ENCODE measurements at regions not wholly inside any gene's neighbourhood (a gene's known extent, or its start where the extent isn't known, plus 50 kb on each side); places are given as distances from the start of the nearest gene placed in this dataset.

GRCh38 chr11:134576721-134577171, 164.7 kb upstream of the B3GAT1 start:
- Histone ChIP-seq H3K79me2 (ENCODE audit: insufficient read depth, low read length) (no peaks in the 10 kb centered on the region), H3K36me3 (replicated peaks in 1 of 2; ENCODE audit: control insufficient read depth in 1 of 2, insufficient read depth in 2 of 2, low read length in 2 of 2) (no peaks in the 10 kb centered on the region), H3K27ac (ENCODE audit: extremely low read length, insufficient read depth, low read length) (no peak overlapping the region), H3K27me3 (ENCODE audit: control insufficient read depth in 1 of 2, insufficient read depth in 2 of 2, low read length in 2 of 2) (peaks cover 4 to 39% of the 10 kb centered on the region in 2 experiments; a peak in 4 of 5 replicates), H4K20me1 (ENCODE audit: insufficient read depth, low read length) (0 out of 2 replicates have a peak, but pooled peaks cover 3% of the 10 kb centered on the region), H3K4me1 (ENCODE audit: insufficient read depth, low read length) (no peaks in the 10 kb centered on the region), H3K4me3 (replicated peaks in 1 of 3; ENCODE audit: insufficient read depth in 1 of 3, low read depth in 2 of 3, low read length in 3 of 3) (no peak overlapping the region), H3K9me3 (ENCODE audit: low read length) (no peaks in the 10 kb centered on the region), H3K9ac (ENCODE audit: insufficient read depth, low read depth, low read length) (no peak overlapping the region), H3K4me2 (ENCODE audit: low read depth, low read length) (no peak overlapping the region), H2AFZ (ENCODE audit: low read length) (no peak overlapping the region)
- ChIA-PET CTCF (ENCODE audit: low intra/inter-chr PET ratio, low total read pairs) (no interaction called here), POLR2A (no interaction called here)
- no TSS peak for BruUV-seq (replicated peaks)
- in situ Hi-C loops (cut with HindIII; ENCODE audit: extremely low pct_ligation_motif_present, low pct_unique_long_range_greater_than_20kb) = loop anchor here (10.0 kb wide), 1 partner anchor 212 kb away; no protein-coding TSS in a partner anchor
- intact Hi-C loops (cut with micrococcal nuclease; ENCODE audit: unreplicated experiment) = no loop called here
- DNase-seq (ENCODE audit: low spot score) = no peak
- ATAC-seq = no peak
- no peak for FAIRE-seq
- WGBS (ENCODE audit: low lambda C conversion rate) = no CpG with 5 or more reads among the region's 8 CpGs
- TF ChIP-seq IKZF5 (CRISPR knock-in tag; IDR thresholded peaks at IDR 0.05) (no peak), RBFOX2 (IDR thresholded peaks at IDR 0.05; ENCODE audit: low read depth, low read length) (no peak), ARNTL (CRISPR knock-in tag; IDR thresholded peaks at IDR 0.05) (no peak), IRX3 (CRISPR knock-in tag; IDR thresholded peaks at IDR 0.05; ENCODE audit: borderline replicate concordance, low read depth) (no peak), IRF2 (CRISPR knock-in tag; IDR thresholded peaks at IDR 0.05) (no peak)

- in situ Hi-C loops (cut with HindIII; ENCODE audit: extremely low pct_ligation_motif_present, low pct_unique_long_range_greater_than_20kb) = loop anchor here (10.0 kb wide), 1 partner anchor 211 kb away; no protein-coding TSS in a partner anchor
- Histone ChIP-seq H3K27ac (ENCODE audit: extremely low read length, insufficient read depth, low read length) (no peak overlapping the region), H3K36me3 (replicated peaks in 1 of 2; ENCODE audit: control insufficient read depth in 1 of 2, insufficient read depth in 2 of 2, low read length in 2 of 2) (no peaks in the 10 kb centered on the region), H3K4me3 (replicated peaks in 1 of 3; ENCODE audit: insufficient read depth in 1 of 3, low read depth in 2 of 3, low read length in 3 of 3) (no peak overlapping the region), H3K4me1 (ENCODE audit: insufficient read depth, low read length) (no peaks in the 10 kb centered on the region), H3K9me3 (ENCODE audit: low read length) (no peaks in the 10 kb centered on the region), H3K79me2 (ENCODE audit: insufficient read depth, low read length) (no peaks in the 10 kb centered on the region), H3K4me2 (ENCODE audit: low read depth, low read length) (no peak overlapping the region), H3K9ac (ENCODE audit: insufficient read depth, low read depth, low read length) (no peak overlapping the region), H2AFZ (ENCODE audit: low read length) (no peak overlapping the region), H4K20me1 (ENCODE audit: insufficient read depth, low read length) (0 out of 2 replicates have a peak, but pooled peaks cover 3% of the 10 kb centered on the region), H3K27me3 (ENCODE audit: control insufficient read depth in 1 of 2, insufficient read depth in 2 of 2, low read length in 2 of 2) (peaks cover 5 to 39% of the 10 kb centered on the region in 2 experiments; a peak in 4 of 5 replicates)
- ATAC-seq (no peak), DNase-seq (ENCODE audit: low spot score) (no peak), FAIRE-seq (no peak)
- ChIA-PET POLR2A (no interaction called here), CTCF (ENCODE audit: low intra/inter-chr PET ratio, low total read pairs) (no interaction called here)
- intact Hi-C loops (cut with micrococcal nuclease; ENCODE audit: unreplicated experiment) = no loop called here
- 38% methylated on average over 6 of the region's 9 CpGs for WGBS (ENCODE audit: low lambda C conversion rate)
- no TSS peak for BruUV-seq (replicated peaks)
- TF ChIP-seq HES4 (CRISPR knock-in tag; IDR thresholded peaks at IDR 0.05; ENCODE audit: borderline replicate concordance) = no peak
- no peak for TF ChIP-seq ZNF720 (CRISPR knock-in tag; IDR thresholded peaks at IDR 0.05)
- TF ChIP-seq ZBTB43 (CRISPR knock-in tag; conservative IDR thresholded peaks at IDR 0.05) = no peak
- TF ChIP-seq GLMP (CRISPR knock-in tag; IDR thresholded peaks at IDR 0.05; ENCODE audit: borderline replicate concordance) = no peak
- TF ChIP-seq ZNF205 (CRISPR knock-in tag; IDR thresholded peaks at IDR 0.05) = no peak
- TF ChIP-seq GABPB1 (CRISPR knock-in tag; IDR thresholded peaks at IDR 0.05) = no peak
Measured at GRCh38 chr11:134576286-134576685, 164.2 kb upstream of the B3GAT1 start.
